Ovary (tissue), 7 donors: ENCODE measurements at regions not wholly inside any gene's neighbourhood (a gene's known extent, or its start where the extent isn't known, plus 50 kb on each side); places are given as distances from the start of the nearest gene placed in this dataset.

ENCODE experiments used
- DNase-seq, 5 donors: peaks; one replicate each; pipeline ENCODE4 v3.0.0-alpha.2; 2019 to 2020
- H3K27ac ChIP-seq, 2 donors: fragments of 200-600 bp; one replicate each; pipeline versions ENCODE4 v1.5.1 to v1.8.0; 2019 to 2022
- H3K27me3 ChIP-seq: fragments of 200-600 bp; one replicate; pipeline ENCODE4 v1.8.0; 2022
- H3K36me3 ChIP-seq: fragments of 200-600 bp; sonication (generic); one replicate; pipeline ENCODE4 v1.5.1; 2019
- H3K4me1 ChIP-seq: one replicate; pipeline ENCODE4 v1.8.1; 2013; ENCODE audit warnings: mild to moderate bottlenecking, moderate library complexity; ENCODE audit not compliant: insufficient read depth
- H3K4me3 ChIP-seq: fragments of 200-600 bp; sonication (generic); one replicate; pipeline ENCODE4 v1.5.1; 2017
- H3K9me3 ChIP-seq, 2 donors: fragments of 200-600 bp in 1 of 2; sonication (generic) in 1 of 2; one replicate each; pipeline versions ENCODE4 v1.5.1 to v1.8.1; 2013 to 2019; ENCODE audit warnings: mild to moderate bottlenecking in 1 of 2, moderate library complexity in 1 of 2
- EP300 ChIP-seq: sonication (generic); formaldehyde crosslinking; IDR thresholded peaks from one replicate; pipeline ENCODE4 v1.6.1; 2017; ENCODE audit warnings: antibody characterized with exemption
- POLR2A ChIP-seq: fragments of 450-650 bp; IDR thresholded peaks from one replicate; pipeline ENCODE4 v1.6.1; 2017; ENCODE audit warnings: antibody characterized with exemption, mild to moderate bottlenecking, moderate library complexity
- WGBS, 3 donors: extraction: QIAGEN DNeasy Blood & Tissue Kit in 1 of 3; methylation state at CpG; one replicate each; pipeline versions ENCODE4 v1.1.5 to v1.1.7; 2013 to 2017; 5-methylcytosine and 5-hydroxymethylcytosine counted together
- intact Hi-C, 4 donors: fragments of 100-400 bp; cut with DNase I; formaldehyde crosslinking; loops; one replicate each; pipeline versions ENCODE4 v1.11.0 to v1.15.1; 2022 to 2023
- TF ChIP-seq, protein P1 (sequence below), 3 donors: fragments of 450-650 bp in 2 of 3; fragments of 200-600 bp in 1 of 3; IDR thresholded peaks; one replicate each; pipeline versions ENCODE4 v1.5.1 to v1.8.0; 2016 to 2022; ENCODE audit warnings: antibody characterized with exemption in 3 of 3, mild to moderate bottlenecking in 1 of 3
- donor health status: DM: no; HTN: no; CAD: no; lungs with moderate emphysema.
- donor health status: DM: no; HTN: no; CAD: no.
- donor health status: Bipolar disorder and iron deficiency.
- donor health status: DM: no; HTN: no; CAD: no.
- donor health status: DM: yes; HTN: yes; CAD: no.

GRCh38 chr6:104473021-104473429, 386.7 kb downstream of the HACE1 start:
- no peaks in the 10 kb centered on the region for H3K36me3 ChIP-seq

DNA sequence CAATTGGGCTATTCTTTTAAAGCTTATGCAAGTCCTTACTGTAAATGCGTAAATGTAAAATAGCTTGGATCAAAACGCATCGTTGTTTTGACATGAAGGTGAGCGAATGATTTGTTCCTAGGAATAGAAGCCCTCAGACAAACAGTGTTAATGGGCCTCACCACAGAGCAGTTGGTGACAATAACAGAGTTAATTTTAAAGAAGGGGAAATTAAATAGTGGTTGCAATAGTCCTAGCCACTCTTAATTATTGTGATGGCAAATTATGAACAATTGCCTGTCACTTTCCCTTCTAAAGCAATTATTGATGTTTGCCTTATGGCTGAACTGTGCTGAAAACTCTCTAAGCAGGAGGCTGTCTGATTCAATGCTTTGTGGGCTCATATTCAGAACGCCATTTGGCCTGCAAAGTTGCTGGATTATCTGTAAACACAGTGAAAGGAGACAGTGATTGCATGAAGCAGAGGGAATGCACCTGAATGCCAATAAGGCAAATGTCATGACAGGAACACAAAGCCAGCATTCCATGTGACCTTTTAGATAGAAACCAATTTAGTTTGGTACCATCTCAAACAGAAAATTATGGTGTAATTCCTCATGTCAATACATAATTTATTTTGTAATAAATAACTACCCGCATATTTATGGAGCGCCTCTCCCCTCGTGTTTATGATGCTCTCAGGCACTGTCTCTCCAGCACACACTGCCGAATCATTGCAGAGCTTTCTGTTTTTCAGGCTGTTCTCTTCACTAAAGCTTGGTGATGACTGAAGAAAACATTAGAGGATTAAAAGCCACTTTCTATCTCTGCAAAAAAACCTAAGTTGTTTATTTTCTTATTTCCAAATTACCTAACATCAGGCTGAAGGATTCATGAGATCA, 387.5 kb downstream of the HACE1 start:
- no peak for DNase-seq
- TF ChIP-seq, protein P1, sequence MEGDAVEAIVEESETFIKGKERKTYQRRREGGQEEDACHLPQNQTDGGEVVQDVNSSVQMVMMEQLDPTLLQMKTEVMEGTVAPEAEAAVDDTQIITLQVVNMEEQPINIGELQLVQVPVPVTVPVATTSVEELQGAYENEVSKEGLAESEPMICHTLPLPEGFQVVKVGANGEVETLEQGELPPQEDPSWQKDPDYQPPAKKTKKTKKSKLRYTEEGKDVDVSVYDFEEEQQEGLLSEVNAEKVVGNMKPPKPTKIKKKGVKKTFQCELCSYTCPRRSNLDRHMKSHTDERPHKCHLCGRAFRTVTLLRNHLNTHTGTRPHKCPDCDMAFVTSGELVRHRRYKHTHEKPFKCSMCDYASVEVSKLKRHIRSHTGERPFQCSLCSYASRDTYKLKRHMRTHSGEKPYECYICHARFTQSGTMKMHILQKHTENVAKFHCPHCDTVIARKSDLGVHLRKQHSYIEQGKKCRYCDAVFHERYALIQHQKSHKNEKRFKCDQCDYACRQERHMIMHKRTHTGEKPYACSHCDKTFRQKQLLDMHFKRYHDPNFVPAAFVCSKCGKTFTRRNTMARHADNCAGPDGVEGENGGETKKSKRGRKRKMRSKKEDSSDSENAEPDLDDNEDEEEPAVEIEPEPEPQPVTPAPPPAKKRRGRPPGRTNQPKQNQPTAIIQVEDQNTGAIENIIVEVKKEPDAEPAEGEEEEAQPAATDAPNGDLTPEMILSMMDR (IDR thresholded peaks at IDR 0.05) = no peak
- TF ChIP-seq POLR2A = no peak
- TF ChIP-seq EP300 = no peak
- Histone ChIP-seq H3K36me3 (no peaks in the 10 kb centered on the region), H3K9me3 (no peaks in the 10 kb centered on the region), H3K27me3 (no peaks in the 10 kb centered on the region), H3K27ac (no peak overlapping the region), H3K4me1 (no peaks in the 10 kb centered on the region), H3K4me3 (no peak overlapping the region)
- intact Hi-C loops = no loop called here
- 53 to 57% (median 54%) methylated on average over 9 of the region's 9 CpGs for WGBS, 3 donors

More at GRCh38 chr6:104473021-104473429, 386.7 kb downstream of the HACE1 start:
- TF ChIP-seq POLR2A (no peak), EP300 (no peak)
- TF ChIP-seq, protein P1 (IDR thresholded peaks at IDR 0.05) = no peak
- WGBS, 3 donors = 37 to 53% (median 50%) methylated on average over 4 of the region's 4 CpGs
- H3K4me3 ChIP-seq = no peak overlapping the region
- no peaks in the 10 kb centered on the region for H3K4me1 ChIP-seq
- H3K27me3 ChIP-seq = no peaks in the 10 kb centered on the region
- intact Hi-C loops = no loop called here
- DNase-seq = no peak
- no peaks in the 10 kb centered on the region for H3K9me3 ChIP-seq
- H3K27ac ChIP-seq = no peak overlapping the region

GRCh38 chr6:104466306-104466705, 393.4 kb downstream of the HACE1 start:
- no peaks in the 10 kb centered on the region for H3K36me3 ChIP-seq
- H3K4me1 ChIP-seq = no peaks in the 10 kb centered on the region
- H3K27me3 ChIP-seq = no peaks in the 10 kb centered on the region
- H3K4me3 ChIP-seq = no peak overlapping the region
- DNase-seq = no peak
- no peak overlapping the region for H3K27ac ChIP-seq
- TF ChIP-seq, protein P1 (IDR thresholded peaks at IDR 0.05) = no peak
- TF ChIP-seq POLR2A (no peak), EP300 (no peak)
- intact Hi-C loops = no loop called here
- H3K9me3 ChIP-seq = no peaks in the 10 kb centered on the region

DNA sequence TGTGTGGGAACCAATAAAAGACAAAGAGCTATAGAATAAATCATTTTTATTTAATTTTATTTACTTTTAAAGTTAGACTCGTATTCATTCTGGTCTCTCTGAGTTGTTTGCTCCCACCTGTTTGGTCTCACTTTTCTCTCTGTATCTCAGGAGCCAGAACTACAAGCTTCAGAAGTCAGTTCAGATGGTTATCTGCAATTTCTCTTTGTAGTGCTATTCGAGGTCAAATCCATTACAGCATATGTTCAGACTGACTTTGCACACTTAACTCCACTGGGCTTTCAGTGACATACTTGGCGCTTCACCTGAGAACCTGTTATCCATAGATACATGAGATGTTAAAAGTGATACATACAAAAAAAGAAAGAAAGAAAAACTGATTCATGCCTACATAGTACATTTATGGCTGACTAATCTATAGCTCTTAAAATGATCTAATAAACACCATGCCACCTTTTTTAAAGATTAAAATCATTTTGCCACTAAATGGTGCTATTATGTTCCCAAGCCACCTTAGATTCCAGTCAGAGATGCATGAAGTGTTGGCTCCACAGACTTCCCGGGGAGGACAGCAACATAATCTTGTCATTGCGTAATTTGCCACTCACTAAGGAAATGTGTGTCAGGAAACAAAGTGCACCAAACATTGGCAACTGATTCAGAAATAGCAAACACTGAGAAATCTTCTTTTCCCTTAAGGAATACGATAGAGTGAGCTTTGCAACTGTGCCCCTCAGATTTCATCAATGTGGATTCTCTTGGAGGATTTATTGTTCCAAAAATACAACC, 396.7 kb downstream of the HACE1 start:
- no peak overlapping the region for H3K27ac ChIP-seq
- 73 to 79% (median 73%) methylated on average over 6 of the region's 6 CpGs for WGBS, 3 donors
- intact Hi-C loops = no loop called here

More for the DNA sequence above, 396.7 kb downstream of the HACE1 start:
- Histone ChIP-seq H3K9me3 (no peaks in the 10 kb centered on the region), H3K4me1 (no peaks in the 10 kb centered on the region), H3K36me3 (no peaks in the 10 kb centered on the region), H3K4me3 (no peak overlapping the region), H3K27me3 (no peaks in the 10 kb centered on the region)
- TF ChIP-seq POLR2A (no peak), EP300 (no peak)
- TF ChIP-seq, protein P1 (IDR thresholded peaks at IDR 0.05) = no peak
- no peak for DNase-seq
